ENCODE measurements at regions not wholly inside any gene's neighbourhood (a gene's known extent, or its start where the extent isn't known, plus 50 kb on each side); places are given as distances from the start of the nearest gene placed in this dataset.

DNA sequence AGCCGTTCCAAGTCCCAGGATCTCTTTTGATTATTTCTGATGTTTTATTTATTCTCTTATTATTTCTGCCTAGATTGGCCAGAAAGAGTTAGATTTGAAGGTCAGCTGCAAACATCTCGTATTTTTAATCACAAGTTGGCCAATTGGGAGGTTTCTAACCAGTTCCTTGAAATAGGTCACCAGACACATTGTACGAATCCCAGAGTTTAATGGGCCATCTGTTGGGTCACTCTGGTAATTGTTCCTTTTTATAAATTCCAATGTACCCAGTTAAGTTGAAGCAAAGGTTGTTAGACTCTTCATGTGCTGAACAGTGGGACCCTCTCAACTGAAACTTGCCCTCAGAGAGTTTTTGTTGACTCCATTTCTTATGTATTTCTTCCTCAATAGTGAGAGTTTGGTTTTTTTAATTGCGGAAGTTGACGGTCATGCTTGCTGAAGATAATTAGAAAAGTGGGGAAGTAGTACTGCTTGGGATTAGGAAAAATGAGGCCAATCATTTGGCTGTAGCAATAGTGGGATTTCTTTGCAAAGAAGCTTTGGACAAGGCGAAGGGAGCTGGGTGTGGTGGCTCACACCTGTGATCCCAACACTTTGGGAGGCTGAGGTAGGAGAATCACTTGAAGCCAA is 382.7 kb upstream of the RGS6 start:
- TF ChIP-seq, protein P1, sequence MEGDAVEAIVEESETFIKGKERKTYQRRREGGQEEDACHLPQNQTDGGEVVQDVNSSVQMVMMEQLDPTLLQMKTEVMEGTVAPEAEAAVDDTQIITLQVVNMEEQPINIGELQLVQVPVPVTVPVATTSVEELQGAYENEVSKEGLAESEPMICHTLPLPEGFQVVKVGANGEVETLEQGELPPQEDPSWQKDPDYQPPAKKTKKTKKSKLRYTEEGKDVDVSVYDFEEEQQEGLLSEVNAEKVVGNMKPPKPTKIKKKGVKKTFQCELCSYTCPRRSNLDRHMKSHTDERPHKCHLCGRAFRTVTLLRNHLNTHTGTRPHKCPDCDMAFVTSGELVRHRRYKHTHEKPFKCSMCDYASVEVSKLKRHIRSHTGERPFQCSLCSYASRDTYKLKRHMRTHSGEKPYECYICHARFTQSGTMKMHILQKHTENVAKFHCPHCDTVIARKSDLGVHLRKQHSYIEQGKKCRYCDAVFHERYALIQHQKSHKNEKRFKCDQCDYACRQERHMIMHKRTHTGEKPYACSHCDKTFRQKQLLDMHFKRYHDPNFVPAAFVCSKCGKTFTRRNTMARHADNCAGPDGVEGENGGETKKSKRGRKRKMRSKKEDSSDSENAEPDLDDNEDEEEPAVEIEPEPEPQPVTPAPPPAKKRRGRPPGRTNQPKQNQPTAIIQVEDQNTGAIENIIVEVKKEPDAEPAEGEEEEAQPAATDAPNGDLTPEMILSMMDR (IDR thresholded peaks at IDR 0.05; ENCODE audit: control insufficient read depth, extremely low read depth, insufficient read depth) = no peak
- DNase-seq (ENCODE audit: low read depth) = no peak
- no peak overlapping the region for H3K4me3 ChIP-seq (ENCODE audit: low read depth, low read length)

DNA sequence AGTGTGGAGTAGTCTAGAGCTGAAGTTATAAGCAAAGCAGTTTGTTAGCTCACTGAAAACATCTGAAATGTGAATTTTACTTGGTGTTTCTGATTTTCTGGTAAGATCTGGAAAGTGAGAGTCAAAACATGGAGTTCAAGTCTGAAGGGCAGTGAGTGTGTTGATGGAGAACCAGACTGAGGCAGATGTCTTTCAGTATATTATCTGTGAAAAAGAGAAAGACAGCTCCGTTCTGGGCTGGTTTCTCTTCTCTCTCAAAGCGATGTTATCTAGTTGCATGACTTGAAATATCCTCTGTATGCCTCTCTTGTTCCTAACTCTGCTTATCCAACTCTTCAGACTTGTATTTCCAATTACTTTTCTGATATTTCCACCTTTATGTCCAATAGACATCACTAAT is 381.9 kb upstream of the RGS6 start:
- TF ChIP-seq, protein P1 (IDR thresholded peaks at IDR 0.05; ENCODE audit: control insufficient read depth, extremely low read depth, insufficient read depth) = no peak
- no peak for DNase-seq (ENCODE audit: low read depth)
- no peak overlapping the region for H3K4me3 ChIP-seq (ENCODE audit: low read depth, low read length)

DNA sequence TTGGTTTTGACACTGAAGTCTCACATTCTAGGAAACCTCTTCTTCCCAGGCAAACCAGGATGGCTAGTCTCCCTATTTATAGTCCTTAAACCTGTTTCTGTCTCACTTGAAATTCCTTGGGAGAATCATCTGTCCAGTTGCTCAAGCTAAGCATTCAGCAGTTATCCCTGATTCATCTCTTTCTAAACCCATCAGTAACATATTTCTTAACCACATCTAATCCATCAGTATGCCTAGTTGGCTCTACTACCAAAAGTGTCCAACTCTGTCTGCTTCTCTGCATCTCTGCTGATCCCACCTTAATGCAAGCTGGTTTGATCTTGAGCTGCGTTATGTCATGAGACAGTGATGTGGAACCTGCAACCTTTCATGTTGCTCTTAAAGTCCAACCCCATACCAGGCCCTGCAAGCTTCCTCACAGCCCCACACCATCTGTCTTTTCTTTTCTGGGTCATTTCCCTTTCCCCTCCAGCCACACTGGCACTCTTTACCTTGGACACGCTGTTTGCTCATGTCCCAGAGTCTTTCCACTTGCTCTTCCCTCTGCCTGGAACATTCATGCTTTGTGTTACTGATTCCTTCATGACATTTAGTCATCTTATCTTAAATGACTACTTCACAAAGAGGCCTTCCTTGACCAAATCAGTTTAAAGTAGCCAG is 380.8 kb upstream of the RGS6 start:
- no peak for DNase-seq (ENCODE audit: low read depth)
- H3K4me3 ChIP-seq (ENCODE audit: low read depth, low read length) = no peak overlapping the region
- TF ChIP-seq, protein P1 (IDR thresholded peaks at IDR 0.05; ENCODE audit: control insufficient read depth, extremely low read depth, insufficient read depth) = no peak

DNA sequence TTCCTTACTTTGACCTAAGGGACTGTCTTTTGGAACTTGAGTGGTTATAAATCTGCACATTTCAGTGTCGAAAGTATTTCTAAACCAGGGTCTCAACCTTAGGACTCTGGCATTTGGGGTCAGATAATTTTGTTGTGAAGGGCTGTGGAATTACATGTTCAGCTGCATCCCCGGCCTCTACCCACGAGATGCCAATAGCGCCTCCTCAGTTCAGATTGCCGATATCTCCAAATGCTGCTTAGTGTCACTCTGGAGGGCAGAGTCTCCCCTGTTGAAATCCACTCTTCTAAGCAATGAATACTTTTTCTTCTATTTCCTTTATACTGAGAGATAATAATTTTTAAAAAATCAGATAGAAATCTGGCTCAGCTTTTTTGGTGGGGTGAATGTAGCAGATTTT is 379.4 kb upstream of the RGS6 start:
- DNase-seq (ENCODE audit: low read depth) = no peak
- TF ChIP-seq, protein P1 (IDR thresholded peaks at IDR 0.05; ENCODE audit: control insufficient read depth, extremely low read depth, insufficient read depth) = no peak
- no peak overlapping the region for H3K4me3 ChIP-seq (ENCODE audit: low read depth, low read length)

DNA sequence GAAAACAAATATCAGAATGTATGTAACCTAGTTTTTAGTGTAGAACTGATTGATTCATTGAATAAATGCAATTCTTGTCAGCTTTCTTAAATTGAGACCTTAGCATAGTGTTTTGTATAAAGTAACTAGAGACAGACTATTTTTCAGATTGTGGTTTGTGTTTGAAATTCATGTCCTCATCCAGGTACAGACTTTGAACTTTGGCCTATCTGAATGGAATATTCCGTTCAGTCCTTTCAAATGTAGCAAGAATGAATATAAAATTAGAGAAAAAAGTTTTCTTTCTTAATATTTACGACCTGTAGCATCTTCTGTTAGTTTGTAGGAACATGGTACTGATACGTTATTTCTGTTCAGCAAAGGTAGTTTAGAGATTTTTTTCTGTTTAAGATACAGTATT is 378.4 kb upstream of the RGS6 start:
- no peak overlapping the region for H3K4me3 ChIP-seq (ENCODE audit: low read depth, low read length)
- TF ChIP-seq, protein P1 (IDR thresholded peaks at IDR 0.05; ENCODE audit: control insufficient read depth, extremely low read depth, insufficient read depth) = no peak
- no peak for DNase-seq (ENCODE audit: low read depth)

DNA sequence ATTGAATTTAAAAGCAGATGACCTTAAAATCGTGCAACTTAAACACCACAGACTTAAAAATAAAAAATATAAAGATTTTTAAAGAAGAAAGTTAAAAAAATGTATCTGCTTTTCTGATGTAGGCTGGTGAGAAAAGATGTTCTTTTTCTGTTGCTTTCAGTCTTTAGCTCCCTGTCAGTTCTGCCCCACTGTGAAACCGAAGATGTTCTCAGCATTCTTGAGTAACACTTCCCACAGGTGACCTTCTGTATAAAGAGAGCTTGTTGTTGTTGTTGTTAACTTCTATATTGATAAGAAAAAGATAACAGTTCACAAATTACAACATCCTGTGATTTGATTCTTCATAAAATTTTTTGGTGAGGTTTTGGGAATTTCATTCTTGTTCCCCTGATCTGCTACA is 377.9 kb upstream of the RGS6 start:
- no peak for DNase-seq (ENCODE audit: low read depth)
- H3K4me3 ChIP-seq (ENCODE audit: low read depth, low read length) = no peak overlapping the region
- TF ChIP-seq, protein P1 (IDR thresholded peaks at IDR 0.05; ENCODE audit: control insufficient read depth, extremely low read depth, insufficient read depth) = no peak

Measured in LNCaP clone FGC (cell line).